ENCODE measurements at regions not wholly inside any gene's neighbourhood (a gene's known extent, or its start where the extent isn't known, plus 50 kb on each side); places are given as distances from the start of the nearest gene placed in this dataset.

DNA sequence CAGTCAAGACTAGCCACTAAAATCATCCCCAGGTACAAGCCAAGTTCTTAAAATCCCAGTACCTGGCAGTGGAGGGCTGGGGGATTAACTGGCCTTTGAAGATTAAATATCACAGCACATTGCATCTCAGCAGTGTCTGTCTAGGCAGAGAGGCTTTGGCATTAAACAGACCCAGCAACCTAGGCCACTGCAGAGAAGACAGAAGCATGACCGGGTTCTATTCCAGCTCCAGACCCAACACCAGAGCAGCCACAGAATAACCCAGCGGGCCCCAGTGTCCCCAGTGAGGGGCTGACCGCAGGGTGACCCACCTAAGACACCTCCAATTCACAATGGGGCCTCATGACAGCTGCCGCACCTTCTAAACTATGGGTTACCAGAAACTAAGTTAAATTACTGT, 88.2 kb downstream of the SHANK2 start:
- Histone ChIP-seq H3K36me3 (ENCODE audit: control insufficient read depth, insufficient read depth, low read length) (no peaks in the 10 kb centered on the region), H3K27ac (ENCODE audit: low read length) (no peak overlapping the region), H3K4me3 (ENCODE audit: low read depth in 2 of 2, low read length in 2 of 2) (no peak overlapping the region), H3K4me1 (ENCODE audit: control insufficient read depth, insufficient read depth, low read length) (no peaks in the 10 kb centered on the region), H3K9me3 (ENCODE audit: control insufficient read depth, insufficient read depth, low read depth, low read length) (no peaks in the 10 kb centered on the region), H3K27me3 (ENCODE audit: control insufficient read depth, insufficient read depth, low read length) (no peaks in the 10 kb centered on the region)
- ATAC-seq (no peak), DNase-seq (ENCODE audit: low read depth, low spot score) (no peak)
- TF ChIP-seq POLR2AphosphoS5 (IDR thresholded peaks at IDR 0.05; ENCODE audit: low read depth, low read length), result no peak
- no peak for TF ChIP-seq SIN3A (IDR thresholded peaks at IDR 0.05; ENCODE audit: borderline replicate concordance, insufficient read depth, low read depth, low read length)
- TF ChIP-seq CTCF (IDR thresholded peaks at IDR 0.05), result no peak
- no peak for TF ChIP-seq REST (IDR thresholded peaks at IDR 0.05; ENCODE audit: insufficient read depth in 1 of 2, low read depth in 2 of 2, low read length in 1 of 2)
- no peak for TF ChIP-seq TCF7L2 (IDR thresholded peaks at IDR 0.05; ENCODE audit: low read depth, low read length)
- BruUV-seq (replicated peaks), result no TSS peak
- POLR2A ChIA-PET, result no interaction called here
- intact Hi-C loops (cut with micrococcal nuclease; ENCODE audit: unreplicated experiment) (no loop called here), in situ Hi-C loops (cut with HindIII; ENCODE audit: low pct_unique_long_range_greater_than_20kb, low sequenced_read_pairs) (no loop called here)
- CTCF ChIA-PET, result no interaction called here

DNA sequence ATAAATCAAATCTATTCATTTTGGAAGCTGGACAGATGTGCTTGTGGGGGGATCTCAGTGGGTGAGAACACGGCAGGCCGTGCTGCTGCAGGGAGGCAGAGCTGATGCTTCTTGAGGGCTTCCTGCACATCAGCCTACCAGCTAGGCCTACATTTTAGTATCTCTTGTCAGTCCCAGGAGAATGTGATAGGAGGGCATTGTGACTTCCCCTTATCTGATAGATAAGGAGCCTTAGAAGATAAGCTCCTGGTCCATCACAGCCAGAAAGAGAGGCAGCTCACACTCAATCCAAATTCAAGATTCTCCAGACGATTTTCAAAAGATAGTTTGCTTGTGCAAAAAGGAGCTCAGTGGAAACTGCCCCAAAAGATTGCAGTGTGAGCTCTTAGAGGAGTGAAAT, 89.0 kb downstream of the SHANK2 start:
- peaks cover 2% of the 10 kb centered on the region; the same call in 1 of the 2 replicates for H3K27me3 ChIP-seq (ENCODE audit: control insufficient read depth, insufficient read depth, low read length)
- DNase-seq (ENCODE audit: low read depth, low spot score) (no peak), ATAC-seq (no peak)
- no peaks in the 10 kb centered on the region for H3K9me3 ChIP-seq (ENCODE audit: control insufficient read depth, insufficient read depth, low read depth, low read length)
- intact Hi-C loops (cut with micrococcal nuclease; ENCODE audit: unreplicated experiment), result no loop called here
- ChIA-PET POLR2A (no interaction called here), CTCF (no interaction called here)
- no peak overlapping the region for H3K4me3 ChIP-seq (ENCODE audit: low read depth in 2 of 2, low read length in 2 of 2)
- no peak overlapping the region for H3K27ac ChIP-seq (ENCODE audit: low read length)
- H3K4me1 ChIP-seq (ENCODE audit: control insufficient read depth, insufficient read depth, low read length), result no peaks in the 10 kb centered on the region
- no peak for TF ChIP-seq POLR2AphosphoS5 (IDR thresholded peaks at IDR 0.05; ENCODE audit: low read depth, low read length)
- TF ChIP-seq CTCF (IDR thresholded peaks at IDR 0.05), result no peak
- TF ChIP-seq REST (IDR thresholded peaks at IDR 0.05; ENCODE audit: insufficient read depth in 1 of 2, low read depth in 2 of 2, low read length in 1 of 2), result no peak
- no peak for TF ChIP-seq TCF7L2 (IDR thresholded peaks at IDR 0.05; ENCODE audit: low read depth, low read length)
- no peak for TF ChIP-seq SIN3A (IDR thresholded peaks at IDR 0.05; ENCODE audit: borderline replicate concordance, insufficient read depth, low read depth, low read length)
- in situ Hi-C loops (cut with HindIII; ENCODE audit: low pct_unique_long_range_greater_than_20kb, low sequenced_read_pairs), result no loop called here
- no TSS peak for BruUV-seq (replicated peaks)
- H3K36me3 ChIP-seq (ENCODE audit: control insufficient read depth, insufficient read depth, low read length), result no peaks in the 10 kb centered on the region
